AG04450 (cell line): ENCODE measurements at regions not wholly inside any gene's neighbourhood (a gene's known extent, or its start where the extent isn't known, plus 50 kb on each side); places are given as distances from the start of the nearest gene placed in this dataset.

Experiments used
- CTCF ChIA-PET: fragments of 300-600, 350-600 bp; formaldehyde crosslinking; extraction: SDS; loops from one replicate; lab custom pipeline; 2022; ENCODE audit warnings: antibody characterized with exemption, inconsistent platforms; lab: Charles Lee
- POLR2A ChIA-PET: fragments of 350-600 bp; formaldehyde crosslinking; extraction: SDS; loops from one replicate; lab custom pipeline; 2021; ENCODE audit warnings: antibody characterized with exemption, inconsistent platforms; lab: Yijun Ruan, JAX
- DNase-seq: peaks from one replicate; pipeline ENCODE4 v3.0.0-alpha.2; 2011; ENCODE audit warnings: low read depth, low spot score
- H3K27ac ChIP-seq: one replicate; pipeline ENCODE4 v1.5.1; 2012; ENCODE audit warnings: low read depth, low read length, control low read depth
- H3K27me3 ChIP-seq: one replicate; pipeline ENCODE4 v1.6.0; 2012; ENCODE audit warnings: low read length; ENCODE audit not compliant: control insufficient read depth, insufficient read depth
- H3K4me3 ChIP-seq: 2 replicates; pipeline ENCODE4 v1.5.1; 2011; ENCODE audit warnings: mild to moderate bottlenecking, low read depth, low read length, control low read depth
- H3K9me3 ChIP-seq: 2 replicates; pipeline ENCODE4 v1.5.1; 2012; ENCODE audit warnings: low read length; ENCODE audit not compliant: control insufficient read depth, insufficient read depth
- CTCF ChIP-seq: IDR thresholded peaks from 2 replicates; pipeline ENCODE4 v1.5.1; 2011; ENCODE audit warnings: low read depth, low read length, control low read depth, inconsistent platforms

GRCh38 chr16:66079671-66080334 lies 286.7 kb upstream of the CDH5 start:
- Histone ChIP-seq H3K4me3 (no peak overlapping the region), H3K27me3 (no peaks in the 10 kb centered on the region), H3K9me3 (no peaks in the 10 kb centered on the region), H3K27ac (no peak overlapping the region)
- no peak for DNase-seq
- POLR2A ChIA-PET = no interaction called here
- TF ChIP-seq CTCF = no peak
- CTCF ChIA-PET = no interaction called here

- TF ChIP-seq CTCF = no peak
- ChIA-PET CTCF (no interaction called here), POLR2A (interaction anchor here (0.7 to 1.6 kb wide), 6 partner anchors 12 to 196 kb away, joined by 3 to 9 read pairs (median 4); no protein-coding TSS in a partner anchor)
- Histone ChIP-seq H3K27me3 (no peaks in the 10 kb centered on the region), H3K9me3 (peaks cover 7% of the 10 kb centered on the region; the same call in 1 of the 2 replicates), H3K27ac (no peak overlapping the region), H3K4me3 (no peak overlapping the region)
- peak; percentile 82 for DNase-seq
Observed at GRCh38 chr16:66070140-66070917, 296.2 kb upstream of the CDH5 start.

- TF ChIP-seq CTCF = no peak
Observed at GRCh38 chr16:66069587-66069986, 296.9 kb upstream of the CDH5 start.

GRCh38 chr16:66066404-66066803 lies 300.1 kb upstream of the CDH5 start:
- ChIA-PET POLR2A (no interaction called here), CTCF (no interaction called here)
- no peak overlapping the region for H3K27ac ChIP-seq
- no peak for DNase-seq
- TF ChIP-seq CTCF = no peak
- no peaks in the 10 kb centered on the region for H3K9me3 ChIP-seq
- H3K4me3 ChIP-seq = no peak overlapping the region
- H3K27me3 ChIP-seq = peaks cover 7% of the 10 kb centered on the region

More at GRCh38 chr16:66069587-66069986, 296.9 kb upstream of the CDH5 start:
- ChIA-PET CTCF (no interaction called here), POLR2A (interaction anchor here (1.1 to 1.6 kb wide), 3 partner anchors 12 to 120 kb away, joined by 4 to 9 read pairs (median 4); no protein-coding TSS in a partner anchor)
- H3K4me3 ChIP-seq = no peak overlapping the region
- peaks cover 7% of the 10 kb centered on the region; the same call in 1 of the 2 replicates for H3K9me3 ChIP-seq
- no peak overlapping the region for H3K27ac ChIP-seq
- DNase-seq = no peak
- H3K27me3 ChIP-seq = peaks cover 4% of the 10 kb centered on the region

- POLR2A ChIA-PET = no interaction called here
- CTCF ChIA-PET = no interaction called here
- Histone ChIP-seq H3K4me3 (no peak overlapping the region), H3K9me3 (no peaks in the 10 kb centered on the region), H3K27me3 (peaks cover 7% of the 10 kb centered on the region), H3K27ac (no peak overlapping the region)
- no peak for DNase-seq
- TF ChIP-seq CTCF = no peak
Observed at GRCh38 chr16:66065925-66066324, 300.6 kb upstream of the CDH5 start.
